MV-4-11 (cell line): ENCODE measurements at regions not wholly inside any gene's neighbourhood (a gene's known extent, or its start where the extent isn't known, plus 50 kb on each side); places are given as distances from the start of the nearest gene placed in this dataset.

Experiments
- DNase-seq: peaks from one replicate; lab custom pipeline; 2025; lab: John Stamatoyannopoulos, UW

DNA sequence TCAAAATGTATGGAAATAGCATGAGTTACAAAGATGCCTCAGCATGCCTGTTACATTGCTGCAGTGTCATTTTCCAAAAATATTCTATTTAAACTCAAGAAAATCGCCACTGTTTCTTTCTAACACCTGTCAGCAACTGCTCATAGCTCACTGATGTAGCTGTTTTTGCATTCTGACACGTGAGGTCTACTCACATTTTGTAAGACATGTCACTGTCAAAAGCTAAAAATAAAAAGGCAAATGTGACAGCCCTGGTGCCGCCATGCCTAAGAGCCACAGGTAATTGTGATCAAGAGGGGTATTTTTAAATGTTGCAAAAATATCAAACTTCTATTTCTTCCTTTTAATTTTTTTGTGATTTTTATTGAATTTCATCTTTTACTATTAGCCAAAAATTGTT, 556.2 kb upstream of the TMPRSS15 start:
- DNase-seq, result no peak

DNA sequence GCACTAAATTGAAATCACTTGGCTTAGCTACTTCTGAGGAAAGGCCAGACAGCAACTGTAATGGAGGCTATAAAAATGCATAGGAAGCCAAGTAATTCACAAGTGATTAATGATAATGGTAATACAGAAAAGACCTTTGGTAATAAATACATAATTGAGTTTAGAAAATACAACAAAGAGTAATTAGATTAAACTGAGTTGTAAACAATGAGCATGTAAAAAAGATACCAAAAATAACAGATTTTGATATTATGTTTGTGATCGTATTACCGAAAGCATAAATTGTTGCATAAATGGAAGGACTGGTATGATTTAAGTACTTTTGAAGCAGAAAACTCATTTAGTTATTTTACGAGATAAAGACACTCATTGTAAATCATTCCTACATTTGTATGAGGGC, 556.7 kb upstream of the TMPRSS15 start:
- no peak for DNase-seq

DNA sequence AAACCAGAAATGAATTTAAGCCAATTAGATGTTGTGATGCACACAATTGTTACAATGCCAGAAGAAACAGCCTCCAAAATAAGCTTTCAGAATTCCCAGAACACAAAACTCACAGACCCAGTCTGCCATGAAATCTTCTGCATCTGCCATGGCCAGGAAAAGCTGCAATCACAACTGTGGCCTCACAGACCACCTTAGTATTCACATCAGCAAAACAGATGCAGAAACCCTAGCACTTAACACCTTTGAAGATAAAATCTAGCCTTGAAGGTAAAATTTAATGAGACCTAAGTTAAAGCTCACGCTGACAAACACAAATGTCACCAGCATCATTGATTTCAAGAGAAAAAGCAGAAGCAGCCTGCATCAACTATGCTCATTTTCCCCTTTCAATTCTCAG, 566.8 kb upstream of the TMPRSS15 start:
- no peak for DNase-seq

DNA sequence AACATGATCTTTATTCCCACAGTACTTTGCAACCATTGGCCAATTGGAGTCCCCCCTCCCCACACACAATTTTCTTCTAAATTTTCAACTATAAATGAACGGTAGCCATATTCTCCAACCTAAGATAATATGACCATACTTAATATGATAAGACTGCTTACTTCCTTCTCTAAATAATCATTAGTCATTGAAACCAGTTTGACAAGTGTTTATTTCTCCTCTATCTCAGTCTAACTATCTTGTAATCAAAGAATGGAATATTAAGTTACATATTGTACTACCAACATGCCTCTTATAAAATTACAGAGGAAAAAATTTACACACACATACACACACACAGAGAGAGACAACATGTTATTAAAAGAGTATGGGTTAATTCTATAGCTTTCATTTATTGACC, 567.4 kb upstream of the TMPRSS15 start:
- no peak for DNase-seq

DNA sequence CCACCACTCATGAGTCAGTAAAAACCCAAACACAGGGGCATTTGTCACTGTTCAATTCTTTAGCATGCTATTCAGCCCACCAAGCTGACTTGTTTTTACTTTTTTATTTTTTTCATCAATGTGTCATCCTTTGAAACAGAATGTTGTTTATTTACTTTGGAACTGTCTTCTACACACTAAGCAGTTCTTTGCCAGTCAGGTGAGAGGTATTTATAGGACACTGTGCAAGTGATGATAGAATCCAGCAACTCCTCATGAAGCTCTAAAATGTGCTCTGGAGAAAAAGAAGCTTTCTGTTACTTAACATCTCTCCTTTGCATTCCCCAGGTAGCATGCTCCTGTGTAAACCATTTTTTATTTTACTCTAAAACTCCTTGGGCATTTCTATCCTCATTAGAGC, 582.0 kb upstream of the TMPRSS15 start:
- no peak for DNase-seq

DNA sequence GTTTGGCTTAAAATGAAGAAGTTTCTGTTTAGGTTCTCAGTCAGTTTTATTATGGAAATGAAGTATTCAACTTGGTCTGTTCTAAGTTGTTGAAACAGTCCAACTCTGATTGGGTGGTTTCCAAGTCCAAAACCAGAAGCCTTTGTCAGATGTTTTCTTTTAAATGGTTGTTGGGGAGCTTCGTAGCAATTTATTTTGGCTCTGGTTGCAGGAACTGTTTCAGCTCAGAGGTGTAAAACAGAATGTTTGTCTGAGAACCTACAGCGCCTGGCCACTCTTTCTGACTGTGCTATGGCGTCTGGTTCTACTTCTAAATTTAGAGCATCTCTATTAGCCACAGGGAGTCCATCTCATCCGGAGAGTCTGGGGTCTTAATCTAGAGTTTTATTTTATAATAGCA, 582.6 kb upstream of the TMPRSS15 start:
- DNase-seq, result no peak

DNA sequence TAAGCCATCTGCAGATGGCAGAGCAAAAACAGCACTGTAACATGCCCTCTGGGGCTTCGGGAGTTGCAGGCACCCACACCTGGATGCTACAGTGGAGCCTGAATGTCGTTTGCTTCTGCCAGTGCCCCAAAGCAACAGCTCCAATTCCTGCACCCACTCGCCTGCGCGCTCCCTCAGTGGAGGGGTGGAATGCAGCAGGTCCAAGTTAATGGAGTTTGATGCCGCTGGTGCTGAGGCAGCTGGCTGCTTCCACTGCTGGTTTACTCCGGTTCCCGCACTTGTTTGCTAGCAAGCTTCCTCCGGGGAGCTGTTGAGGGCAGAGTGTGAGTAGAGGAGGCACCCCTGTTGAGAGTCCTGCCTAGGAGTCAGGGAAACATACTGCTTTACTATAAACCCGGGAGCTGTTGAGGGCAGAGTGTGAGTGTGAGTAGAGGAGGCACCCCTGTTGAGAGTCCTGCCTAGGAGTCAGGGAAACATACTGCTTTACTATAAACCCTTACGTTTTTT, 584.0 kb upstream of the TMPRSS15 start:
- DNase-seq, result no peak

DNA sequence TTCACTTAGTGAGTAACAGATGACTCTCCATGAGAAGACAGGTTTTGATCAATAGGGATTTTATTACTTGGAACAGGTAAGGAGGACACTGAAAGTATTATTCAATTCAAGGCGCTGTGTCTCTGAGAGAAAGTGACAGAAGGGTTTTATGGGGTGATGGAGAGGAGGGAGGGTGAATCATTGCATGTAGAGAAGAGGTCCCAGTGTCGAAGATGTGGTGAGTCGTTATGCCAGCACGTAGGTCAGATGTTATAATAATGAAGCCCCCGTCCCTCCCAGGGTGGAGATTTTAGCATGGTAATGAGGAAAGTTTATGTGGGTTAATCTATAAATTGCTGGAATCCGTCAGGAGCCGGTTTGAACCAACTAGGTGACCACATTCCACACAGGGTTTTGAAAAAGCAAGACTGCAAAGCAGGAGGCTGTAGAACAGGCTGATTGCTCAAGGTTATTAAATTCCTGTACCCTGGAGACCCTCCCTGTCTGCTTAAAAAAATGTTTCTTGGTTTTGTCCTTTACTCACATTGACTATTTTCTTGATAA, 586.4 kb upstream of the TMPRSS15 start:
- no peak for DNase-seq

DNA sequence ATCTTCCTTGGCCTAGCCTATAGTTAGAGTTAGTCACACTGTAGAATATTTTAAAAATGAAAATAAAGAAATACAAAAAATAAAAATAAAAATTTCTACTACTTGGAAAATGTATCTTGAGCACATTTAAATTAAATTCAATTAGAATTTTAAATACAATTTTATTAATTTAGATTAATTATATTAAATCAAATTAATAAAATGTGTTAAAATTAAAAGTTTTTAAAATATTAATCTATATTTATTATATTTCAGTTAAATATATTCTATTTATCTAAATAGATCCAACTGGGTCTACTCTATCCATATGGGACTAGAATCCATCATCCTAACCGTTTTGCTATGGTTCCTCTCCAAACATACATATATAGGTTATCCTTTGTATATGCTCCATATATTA, 588.3 kb upstream of the TMPRSS15 start:
- DNase-seq, result no peak

DNA sequence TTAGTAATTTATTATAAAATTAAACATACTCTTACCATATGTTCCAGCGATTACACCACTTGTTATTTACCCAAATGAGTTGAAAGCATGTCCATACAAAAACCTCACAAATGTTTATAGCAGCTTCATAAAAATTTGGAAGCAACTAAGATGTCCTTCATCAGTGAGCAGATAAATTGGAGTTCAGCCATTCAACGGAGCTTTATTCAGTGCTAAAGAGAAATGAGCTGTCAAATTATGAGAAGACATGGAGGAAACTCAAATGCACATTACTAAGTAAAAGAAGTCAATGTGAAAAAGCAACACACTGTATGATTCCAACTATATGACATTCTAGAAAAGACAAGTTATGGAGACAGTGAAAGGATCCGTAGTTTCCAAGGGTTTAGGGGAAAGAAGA, 606.7 kb upstream of the TMPRSS15 start:
- DNase-seq, result no peak

DNA sequence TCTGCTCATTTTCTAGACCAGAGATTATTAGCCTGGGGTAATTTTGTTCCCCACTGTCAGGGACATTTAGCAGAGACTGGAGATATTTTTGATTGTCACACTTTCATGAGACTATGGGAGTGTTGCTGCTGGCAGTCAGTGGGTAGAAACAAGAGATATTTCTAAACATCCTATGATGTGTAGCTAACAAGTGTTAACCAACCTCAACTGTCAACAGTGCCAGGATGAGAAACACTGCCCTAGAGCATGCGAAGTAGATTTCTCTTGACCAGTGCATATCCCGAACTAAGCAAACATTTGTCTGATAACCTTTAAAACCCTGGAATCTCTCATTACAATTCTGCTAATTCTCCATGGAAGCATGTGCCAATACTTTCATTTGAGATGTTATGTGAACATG, 607.4 kb upstream of the TMPRSS15 start:
- DNase-seq, result no peak

DNA sequence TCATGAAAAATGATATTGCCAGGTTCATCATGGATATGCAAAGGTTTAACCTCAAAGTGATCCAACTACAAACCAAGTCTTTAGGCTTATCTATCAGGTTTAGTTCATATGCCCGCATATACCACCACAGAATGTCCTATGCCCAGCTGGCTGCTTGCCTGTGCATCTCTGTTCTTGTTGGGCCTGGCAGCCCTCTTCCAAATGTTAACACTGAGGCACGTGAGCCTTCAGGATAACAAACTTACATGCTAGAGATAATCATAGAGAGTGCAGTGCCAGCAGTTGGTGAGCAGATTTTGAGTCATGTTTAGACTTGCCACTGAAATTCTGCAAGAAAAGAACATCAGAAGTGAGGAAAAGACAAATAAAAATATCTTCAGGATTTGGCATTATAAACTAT, 607.9 kb upstream of the TMPRSS15 start:
- no peak for DNase-seq

DNA sequence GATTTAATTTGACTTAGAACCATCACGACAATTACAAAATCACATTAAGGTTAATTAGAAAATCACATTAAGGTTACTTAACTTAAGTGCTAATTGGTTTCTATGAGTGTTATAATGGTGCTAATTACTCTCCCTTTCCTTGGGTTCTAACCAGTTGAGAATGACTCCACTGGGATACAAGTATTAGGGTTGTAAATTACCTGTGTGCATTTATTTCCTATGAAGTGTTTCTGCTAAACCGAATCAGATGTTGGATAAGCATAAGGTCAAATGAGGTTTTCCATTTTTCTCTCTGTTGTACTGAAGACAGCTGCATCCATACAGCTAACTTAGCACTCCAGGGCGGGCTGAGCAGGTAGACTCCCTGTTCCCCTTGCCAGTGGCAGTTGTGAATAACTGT, 610.3 kb upstream of the TMPRSS15 start:
- DNase-seq, result no peak

DNA sequence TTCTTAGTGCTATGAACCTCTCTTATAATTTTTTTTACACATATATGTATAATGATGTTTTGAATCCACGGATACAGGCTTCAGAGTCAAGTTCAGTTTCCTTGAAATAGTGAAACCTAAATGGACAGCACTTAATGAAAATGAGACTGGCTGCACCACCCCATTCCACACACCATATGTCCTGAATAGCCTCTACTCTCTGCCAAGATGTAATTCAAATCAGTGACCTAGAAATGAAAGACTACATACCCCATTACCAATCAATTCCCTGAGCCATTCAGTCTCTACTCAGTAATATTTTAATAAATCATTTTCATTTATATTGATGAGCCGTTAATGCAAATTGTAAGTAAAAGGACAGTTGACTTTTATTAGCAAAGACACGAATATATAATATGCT, 614.9 kb upstream of the TMPRSS15 start:
- DNase-seq, result no peak

DNA sequence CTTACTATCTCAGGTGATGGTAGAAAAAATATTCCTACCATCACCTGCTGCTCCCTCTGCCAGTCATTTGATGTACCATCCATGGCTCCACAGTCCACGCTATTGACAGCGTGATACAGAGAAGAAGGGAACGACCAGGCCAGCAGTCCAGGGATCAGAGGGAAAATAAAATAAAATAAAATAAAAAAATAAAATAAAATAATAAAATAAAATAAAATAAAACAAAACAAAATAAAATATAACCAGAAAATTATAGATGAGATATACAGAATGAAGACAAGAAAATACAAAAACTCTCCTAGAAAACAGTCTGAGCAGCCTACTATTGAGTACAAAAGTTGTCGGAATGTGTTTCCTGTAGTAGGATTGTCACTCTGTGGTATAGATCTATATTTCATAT, 619.4 kb upstream of the TMPRSS15 start:
- DNase-seq, result no peak

DNA sequence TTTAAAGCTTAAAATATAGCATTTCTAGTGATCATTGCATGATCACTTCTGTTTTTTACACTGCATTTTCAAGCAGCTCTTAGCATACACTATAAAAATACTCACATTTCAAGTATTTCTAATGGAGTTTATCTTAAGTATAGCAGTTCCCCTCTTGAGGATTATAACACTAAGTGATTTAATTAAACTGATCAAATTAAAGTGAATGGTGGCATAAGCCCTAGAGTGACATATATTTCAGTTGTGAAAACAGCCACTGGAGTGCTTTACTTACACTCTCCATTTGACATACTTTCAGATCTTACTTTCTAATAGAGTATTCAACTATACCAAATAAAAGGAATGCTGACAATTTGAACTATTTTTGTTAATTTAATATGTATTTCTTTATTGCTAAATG, 623.3 kb upstream of the TMPRSS15 start:
- DNase-seq, result no peak

DNA sequence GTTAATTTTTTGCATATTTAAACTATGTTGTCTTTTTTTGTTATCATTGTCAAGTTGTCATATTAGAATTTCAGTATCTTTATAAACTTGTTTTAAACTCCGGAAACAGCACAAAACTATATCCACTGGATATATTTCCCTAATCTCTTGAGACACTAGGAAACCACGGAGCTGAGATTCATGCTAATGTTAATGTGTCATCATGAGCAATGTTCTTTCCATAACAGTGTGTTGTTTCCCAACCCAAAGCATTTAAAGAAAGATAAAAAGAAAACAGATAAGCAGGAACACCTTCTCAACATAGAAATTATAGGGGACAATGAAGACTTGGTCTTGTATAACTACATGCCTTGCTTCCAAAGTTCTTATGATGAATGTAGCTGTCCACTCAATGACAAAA, 626.2 kb upstream of the TMPRSS15 start:
- DNase-seq, result no peak

DNA sequence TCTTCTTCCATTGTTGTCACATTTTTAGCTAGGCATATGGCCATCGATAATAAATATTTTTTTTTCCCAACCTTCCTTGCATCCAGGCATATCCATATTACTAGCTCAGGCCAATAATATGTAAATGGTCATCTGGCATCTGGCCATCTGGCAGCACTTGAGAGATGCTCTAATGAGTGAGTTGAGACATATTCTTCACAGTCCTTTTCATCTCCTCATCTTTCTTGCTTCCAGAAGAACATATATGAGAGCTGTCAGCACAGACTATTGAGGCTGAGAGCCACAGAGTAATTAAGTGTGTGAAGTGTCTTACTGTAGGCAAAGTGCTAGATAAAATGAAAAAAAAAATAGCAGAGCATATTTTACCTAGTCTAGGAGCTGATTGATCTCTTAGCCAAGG, 628.4 kb upstream of the TMPRSS15 start:
- DNase-seq, result no peak

DNA sequence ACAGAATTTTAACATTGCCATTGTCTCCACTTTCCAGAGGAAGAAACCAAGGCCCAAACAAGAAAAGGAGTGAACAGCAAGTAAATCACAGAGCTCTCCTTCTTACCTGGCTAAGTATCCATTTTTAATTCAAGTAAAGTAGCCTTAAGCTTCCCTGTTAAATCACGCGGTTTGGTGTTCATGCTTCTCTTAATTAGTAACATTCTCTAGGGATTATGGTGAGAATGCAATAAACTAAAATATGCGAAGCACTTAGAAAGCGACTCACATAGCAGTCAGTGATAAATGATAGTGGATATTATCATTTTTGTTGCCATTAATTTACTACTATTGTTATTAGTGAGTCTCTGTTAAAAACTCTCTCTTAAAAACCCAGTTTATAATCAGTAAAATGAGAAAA, 630.5 kb upstream of the TMPRSS15 start:
- DNase-seq, result no peak

DNA sequence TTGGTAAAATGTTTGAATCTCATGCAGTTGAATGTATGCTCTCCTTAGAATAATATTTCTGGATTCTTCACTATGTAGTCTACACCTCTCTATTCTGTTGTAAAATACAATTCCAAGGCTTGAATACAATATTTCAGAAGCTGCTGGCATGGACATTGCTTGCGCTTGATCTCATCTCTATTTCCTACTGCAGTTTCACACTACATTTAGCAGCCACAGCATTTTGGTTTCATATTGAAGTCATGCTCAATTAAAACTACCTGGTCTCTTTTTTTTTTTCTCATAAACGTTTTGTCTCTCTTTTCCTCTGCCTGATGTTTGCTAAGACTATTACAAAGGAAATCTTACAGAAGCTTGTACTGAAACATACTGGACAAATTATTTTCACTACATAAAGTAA, 631.0 kb upstream of the TMPRSS15 start:
- DNase-seq, result no peak

DNA sequence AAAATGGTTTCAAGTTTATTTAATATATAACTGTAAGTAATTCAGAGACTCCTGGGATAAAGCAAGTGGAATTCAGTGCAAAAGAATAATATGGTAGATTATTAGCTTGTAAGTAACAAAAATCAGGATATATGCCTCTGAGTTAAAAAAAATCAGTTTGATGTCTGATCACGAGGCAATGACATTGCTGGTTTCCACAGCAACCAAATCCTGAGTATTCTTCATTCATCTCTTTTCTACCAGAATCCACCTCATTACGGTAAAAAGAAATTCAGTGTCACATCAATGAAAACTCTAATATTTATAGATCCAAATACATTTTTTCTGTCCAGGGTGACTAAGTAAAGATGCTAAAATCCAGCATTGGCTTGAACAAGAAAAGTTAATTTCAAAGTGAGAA, 642.3 kb upstream of the TMPRSS15 start:
- no peak for DNase-seq

DNA sequence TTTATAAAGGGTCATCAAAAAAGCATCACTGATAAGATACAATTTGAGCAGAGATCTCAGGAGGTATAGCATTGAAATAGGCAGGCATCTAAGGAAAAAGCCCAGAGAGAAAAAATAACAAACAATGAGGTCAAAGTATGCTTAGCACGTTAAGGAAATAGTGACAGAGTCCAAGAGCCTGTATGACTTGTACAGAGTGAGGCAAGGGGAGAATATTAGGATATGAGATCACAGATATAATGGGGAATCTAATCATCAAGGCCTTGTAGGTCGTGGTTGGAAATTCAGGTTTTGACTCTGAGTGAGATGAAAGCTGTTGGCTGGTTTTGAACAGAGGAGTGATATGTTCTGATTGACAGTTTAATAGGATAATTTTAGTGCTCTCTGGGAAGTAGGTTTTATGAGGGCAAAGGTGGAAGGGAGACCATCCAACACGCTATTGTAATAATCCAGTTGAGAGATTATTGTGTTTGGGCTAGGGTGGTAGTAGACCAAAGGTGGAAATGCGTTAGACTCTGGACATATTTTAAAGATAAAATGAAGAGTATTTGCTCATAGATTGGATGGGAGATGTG, 644.6 kb upstream of the TMPRSS15 start:
- DNase-seq, result no peak

DNA sequence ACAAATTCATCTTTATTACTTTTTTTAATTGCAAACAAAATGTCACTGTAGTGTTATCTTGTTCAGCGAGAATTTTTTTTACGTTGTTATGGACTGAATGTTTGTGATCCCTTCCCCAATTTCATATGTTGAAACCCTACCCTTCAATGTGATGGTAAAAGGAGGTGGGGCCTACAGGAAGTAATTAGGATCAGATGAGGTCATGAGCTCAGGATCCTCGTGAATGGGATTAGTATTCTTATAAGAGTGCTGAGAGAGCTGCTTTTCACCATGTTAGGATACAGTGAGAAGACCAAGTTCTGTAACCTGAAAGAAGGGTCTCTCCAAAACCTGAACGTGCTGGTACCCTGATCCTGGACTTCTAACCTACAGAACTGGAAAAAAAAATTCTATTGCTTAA, 646.0 kb upstream of the TMPRSS15 start:
- DNase-seq, result no peak

DNA sequence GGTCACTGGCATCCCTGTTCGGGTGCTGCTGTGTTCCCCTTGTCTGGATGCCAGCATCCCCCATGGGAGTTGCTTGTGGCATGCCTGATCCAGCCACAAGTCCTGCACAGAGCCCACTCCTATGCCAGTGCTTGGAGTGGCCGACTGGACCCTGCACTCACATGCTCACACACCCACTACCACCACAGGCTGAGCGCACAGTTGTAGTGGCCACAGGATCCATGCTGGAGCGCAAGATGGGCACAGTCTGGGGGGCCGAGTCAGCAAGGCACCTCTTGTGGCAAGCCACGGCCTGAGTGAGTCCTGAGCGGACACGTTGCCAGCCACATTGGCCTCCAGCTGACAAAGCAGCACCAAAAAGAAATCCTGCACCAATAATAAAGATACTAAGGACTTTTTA, 661.6 kb upstream of the TMPRSS15 start:
- DNase-seq, result no peak

DNA sequence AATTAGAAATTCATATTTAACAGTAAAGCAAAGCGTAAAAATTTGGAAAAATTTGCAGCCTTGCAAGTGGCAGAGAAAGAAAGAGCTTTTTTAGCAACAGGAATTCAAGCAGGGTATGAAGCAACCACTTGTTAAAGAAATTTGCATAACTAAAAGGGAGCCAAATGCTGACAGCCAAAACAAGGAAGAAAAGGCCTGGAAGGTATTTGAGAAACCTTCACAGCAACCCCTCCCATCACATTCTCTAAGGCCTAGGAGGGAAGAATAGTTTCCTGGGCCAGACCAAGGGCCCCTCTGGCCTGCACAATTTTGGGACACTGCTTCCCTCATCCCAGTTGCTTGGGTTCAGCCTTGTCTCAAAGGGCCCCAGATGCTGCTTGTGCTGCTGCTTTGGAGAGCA, 672.4 kb upstream of the TMPRSS15 start:
- DNase-seq, result no peak
